ENCODE measurements at regions not wholly inside any gene's neighbourhood (a gene's known extent, or its start where the extent isn't known, plus 50 kb on each side); places are given as distances from the start of the nearest gene placed in this dataset.

DNA sequence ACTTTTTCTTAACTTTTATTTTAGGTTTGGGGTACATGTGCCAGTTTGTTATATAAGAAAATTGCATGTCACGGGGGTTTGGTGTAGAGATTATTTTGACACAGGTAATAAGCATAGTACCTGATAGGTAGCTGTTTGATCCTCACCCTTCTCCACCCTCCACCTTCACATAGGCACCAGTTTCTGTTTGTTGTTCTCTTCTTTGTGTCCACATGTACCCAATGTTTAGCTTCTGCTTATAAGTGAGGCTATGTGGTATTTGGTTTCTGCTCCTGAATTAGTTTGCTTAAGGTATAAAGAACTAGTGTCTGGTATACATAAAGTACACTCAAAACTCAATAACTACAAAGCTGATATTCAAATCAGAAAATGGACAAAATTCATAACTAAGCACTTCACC is 654.6 kb upstream of the LINC00305 start:
- no peak for TF ChIP-seq NFE2 (CRISPR knock-in tag; IDR thresholded peaks at IDR 0.05)
- TF ChIP-seq ELF4 (CRISPR knock-in tag; IDR thresholded peaks at IDR 0.05; ENCODE audit: borderline replicate concordance), result no peak
- no peak for TF ChIP-seq NFKBIZ (CRISPR knock-in tag; IDR thresholded peaks at IDR 0.05)
- POLR2A ChIA-PET, result no interaction called here

GRCh38 chr18:64800151-64800550 is 651.3 kb upstream of the LINC00305 start:
- in situ Hi-C loops (cut with HindIII; ENCODE audit: extremely low pct_ligation_motif_present, low pct_unique_long_range_greater_than_20kb) (no loop called here), intact Hi-C loops (cut with micrococcal nuclease; ENCODE audit: unreplicated experiment) (no loop called here)
- no peak overlapping the region for H3K4me3 ChIP-seq (replicated peaks in 1 of 3; ENCODE audit: insufficient read depth in 1 of 3, low read depth in 2 of 3, low read length in 3 of 3)
- CTCF ChIA-PET (ENCODE audit: low intra/inter-chr PET ratio, low total read pairs), result no interaction called here
- POLR2A ChIA-PET, result no interaction called here
- H2AFZ ChIP-seq (ENCODE audit: low read length), result no peak overlapping the region
- H3K4me1 ChIP-seq (ENCODE audit: insufficient read depth, low read length), result no peaks in the 10 kb centered on the region
- no peaks in the 10 kb centered on the region for H3K27me3 ChIP-seq (ENCODE audit: control insufficient read depth in 1 of 2, insufficient read depth in 2 of 2, low read length in 2 of 2)
- H3K4me2 ChIP-seq (ENCODE audit: low read depth, low read length), result no peak overlapping the region
- H3K36me3 ChIP-seq (replicated peaks in 1 of 2; ENCODE audit: control insufficient read depth in 1 of 2, insufficient read depth in 2 of 2, low read length in 2 of 2), result no peaks in the 10 kb centered on the region
- TF ChIP-seq ZNF382 (CRISPR knock-in tag; IDR thresholded peaks at IDR 0.05; ENCODE audit: borderline replicate concordance) (no peak), SMYD3 (CRISPR knock-in tag; IDR thresholded peaks at IDR 0.05) (no peak), EEA1 (CRISPR knock-in tag; IDR thresholded peaks at IDR 0.05; ENCODE audit: borderline replicate concordance) (no peak)
- TF ChIP-seq, protein P1, sequence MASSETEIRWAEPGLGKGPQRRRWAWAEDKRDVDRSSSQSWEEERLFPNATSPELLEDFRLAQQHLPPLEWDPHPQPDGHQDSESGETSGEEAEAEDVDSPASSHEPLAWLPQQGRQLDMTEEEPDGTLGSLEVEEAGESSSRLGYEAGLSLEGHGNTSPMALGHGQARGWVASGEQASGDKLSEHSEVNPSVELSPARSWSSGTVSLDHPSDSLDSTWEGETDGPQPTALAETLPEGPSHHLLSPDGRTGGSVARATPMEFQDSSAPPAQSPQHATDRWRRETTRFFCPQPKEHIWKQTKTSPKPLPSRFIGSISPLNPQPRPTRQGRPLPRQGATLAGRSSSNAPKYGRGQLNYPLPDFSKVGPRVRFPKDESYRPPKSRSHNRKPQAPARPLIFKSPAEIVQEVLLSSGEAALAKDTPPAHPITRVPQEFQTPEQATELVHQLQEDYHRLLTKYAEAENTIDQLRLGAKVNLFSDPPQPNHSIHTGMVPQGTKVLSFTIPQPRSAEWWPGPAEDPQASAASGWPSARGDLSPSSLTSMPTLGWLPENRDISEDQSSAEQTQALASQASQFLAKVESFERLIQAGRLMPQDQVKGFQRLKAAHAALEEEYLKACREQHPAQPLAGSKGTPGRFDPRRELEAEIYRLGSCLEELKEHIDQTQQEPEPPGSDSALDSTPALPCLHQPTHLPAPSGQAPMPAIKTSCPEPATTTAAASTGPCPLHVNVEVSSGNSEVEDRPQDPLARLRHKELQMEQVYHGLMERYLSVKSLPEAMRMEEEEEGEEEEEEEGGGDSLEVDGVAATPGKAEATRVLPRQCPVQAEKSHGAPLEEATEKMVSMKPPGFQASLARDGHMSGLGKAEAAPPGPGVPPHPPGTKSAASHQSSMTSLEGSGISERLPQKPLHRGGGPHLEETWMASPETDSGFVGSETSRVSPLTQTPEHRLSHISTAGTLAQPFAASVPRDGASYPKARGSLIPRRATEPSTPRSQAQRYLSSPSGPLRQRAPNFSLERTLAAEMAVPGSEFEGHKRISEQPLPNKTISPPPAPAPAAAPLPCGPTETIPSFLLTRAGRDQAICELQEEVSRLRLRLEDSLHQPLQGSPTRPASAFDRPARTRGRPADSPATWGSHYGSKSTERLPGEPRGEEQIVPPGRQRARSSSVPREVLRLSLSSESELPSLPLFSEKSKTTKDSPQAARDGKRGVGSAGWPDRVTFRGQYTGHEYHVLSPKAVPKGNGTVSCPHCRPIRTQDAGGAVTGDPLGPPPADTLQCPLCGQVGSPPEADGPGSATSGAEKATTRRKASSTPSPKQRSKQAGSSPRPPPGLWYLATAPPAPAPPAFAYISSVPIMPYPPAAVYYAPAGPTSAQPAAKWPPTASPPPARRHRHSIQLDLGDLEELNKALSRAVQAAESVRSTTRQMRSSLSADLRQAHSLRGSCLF (CRISPR knock-in tag; IDR thresholded peaks at IDR 0.05; ENCODE audit: borderline replicate concordance), result no peak
- ATAC-seq, result no peak
- H3K79me2 ChIP-seq (ENCODE audit: insufficient read depth, low read length), result no peaks in the 10 kb centered on the region
- H3K27ac ChIP-seq (ENCODE audit: extremely low read length, insufficient read depth, low read length), result no peak overlapping the region
- no peak for FAIRE-seq
- no TSS peak for BruUV-seq (replicated peaks)
- DNase-seq (ENCODE audit: low spot score), result no peak
- no peaks in the 10 kb centered on the region for H3K9me3 ChIP-seq (ENCODE audit: low read length)
- H4K20me1 ChIP-seq (ENCODE audit: insufficient read depth, low read length), result no peaks in the 10 kb centered on the region
- H3K9ac ChIP-seq (ENCODE audit: insufficient read depth, low read depth, low read length), result no peak overlapping the region

More for the DNA sequence above, 654.6 kb upstream of the LINC00305 start:
- Histone ChIP-seq H3K4me3 (replicated peaks in 1 of 3; ENCODE audit: insufficient read depth in 1 of 3, low read depth in 2 of 3, low read length in 3 of 3) (no peak overlapping the region), H4K20me1 (ENCODE audit: insufficient read depth, low read length) (no peaks in the 10 kb centered on the region), H3K4me2 (ENCODE audit: low read depth, low read length) (no peak overlapping the region), H3K27ac (ENCODE audit: extremely low read length, insufficient read depth, low read length) (no peak overlapping the region), H3K27me3 (ENCODE audit: control insufficient read depth in 1 of 2, insufficient read depth in 2 of 2, low read length in 2 of 2) (no peaks in the 10 kb centered on the region), H3K79me2 (ENCODE audit: insufficient read depth, low read length) (no peaks in the 10 kb centered on the region), H3K4me1 (ENCODE audit: insufficient read depth, low read length) (no peaks in the 10 kb centered on the region), H3K9ac (ENCODE audit: insufficient read depth, low read depth, low read length) (no peak overlapping the region), H3K9me3 (ENCODE audit: low read length) (no peaks in the 10 kb centered on the region), H2AFZ (ENCODE audit: low read length) (no peak overlapping the region), H3K36me3 (replicated peaks in 1 of 2; ENCODE audit: control insufficient read depth in 1 of 2, insufficient read depth in 2 of 2, low read length in 2 of 2) (no peaks in the 10 kb centered on the region)
- FAIRE-seq (no peak), ATAC-seq (no peak), DNase-seq (ENCODE audit: low spot score) (no peak)
- in situ Hi-C loops (cut with HindIII; ENCODE audit: extremely low pct_ligation_motif_present, low pct_unique_long_range_greater_than_20kb) (no loop called here), intact Hi-C loops (cut with micrococcal nuclease; ENCODE audit: unreplicated experiment) (no loop called here)
- CTCF ChIA-PET (ENCODE audit: low intra/inter-chr PET ratio, low total read pairs), result no interaction called here
- 0% methylated on average over 1 of the region's 1 CpG for WGBS (ENCODE audit: low lambda C conversion rate)
- BruUV-seq (replicated peaks), result no TSS peak
